Cardiac muscle cell (in vitro differentiated cells and primary cell): ENCODE measurements at regions not wholly inside any gene's neighbourhood (a gene's known extent, or its start where the extent isn't known, plus 50 kb on each side); places are given as distances from the start of the nearest gene placed in this dataset.

ENCODE experiments used
- DNase-seq, 2 donors: peaks; one replicate each; pipeline versions ENCODE4 v3.0.0 to v3.0.0-alpha.2; 2010 to 2017; ENCODE audit warnings: low read depth in 1 of 2, low spot score in 1 of 2
- H3K27ac ChIP-seq: fragments of 200-600 bp; sonication (generic); 2 replicates; pipeline ENCODE4 v1.5.1; 2016
- H3K27me3 ChIP-seq: fragments of 200-600 bp; sonication (generic); 2 replicates; pipeline ENCODE4 v1.6.0; 2016; ENCODE audit warnings: control low read depth
- H3K36me3 ChIP-seq: fragments of 200-600 bp; sonication (generic); 2 replicates; pipeline ENCODE4 v1.5.1; 2016; ENCODE audit warnings: control low read depth
- H3K4me1 ChIP-seq: fragments of 200-600 bp; sonication (generic); 2 replicates; pipeline ENCODE4 v1.8.1; 2017; ENCODE audit warnings: low read depth, mild to moderate bottlenecking, mixed run types
- H3K4me3 ChIP-seq: fragments of 200-600 bp; sonication (generic); 2 replicates; pipeline ENCODE4 v1.5.1; 2016; ENCODE audit warnings: mild to moderate bottlenecking
- H3K9me3 ChIP-seq: fragments of 200-600 bp; sonication (generic); 2 replicates; pipeline ENCODE4 v1.5.1; 2017; ENCODE audit warnings: low read depth, mild to moderate bottlenecking, control low read depth
- CTCF ChIP-seq: IDR thresholded peaks from 2 replicates; pipeline ENCODE4 v1.5.1; 2012; ENCODE audit warnings: low read depth, mild to moderate bottlenecking, low read length

- Histone ChIP-seq H3K4me1 (no peaks in the 10 kb centered on the region), H3K27ac (no peak overlapping the region), H3K4me3 (no peak overlapping the region), H3K9me3 (no peaks in the 10 kb centered on the region), H3K27me3 (no peaks in the 10 kb centered on the region), H3K36me3 (no peaks in the 10 kb centered on the region)
- no peak for DNase-seq
- no peak for TF ChIP-seq CTCF
Measured at GRCh38 chr14:97456958-97457357, 659.8 kb downstream of the VRK1 start.

- H3K27ac ChIP-seq, result no peak overlapping the region
- H3K9me3 ChIP-seq, result no peaks in the 10 kb centered on the region
- no peak overlapping the region for H3K4me3 ChIP-seq
- no peaks in the 10 kb centered on the region for H3K27me3 ChIP-seq
- DNase-seq, result no peak
- no peaks in the 10 kb centered on the region for H3K36me3 ChIP-seq
- no peaks in the 10 kb centered on the region for H3K4me1 ChIP-seq
- TF ChIP-seq CTCF, result no peak
Measured at GRCh38 chr14:97457575-97458085, 660.4 kb downstream of the VRK1 start.

- H3K27me3 ChIP-seq, result no peaks in the 10 kb centered on the region
- H3K4me1 ChIP-seq, result no peaks in the 10 kb centered on the region
- no peak overlapping the region for H3K27ac ChIP-seq
- TF ChIP-seq CTCF, result no peak
- no peak for DNase-seq
- no peaks in the 10 kb centered on the region for H3K36me3 ChIP-seq
- no peaks in the 10 kb centered on the region for H3K9me3 ChIP-seq
- no peak overlapping the region for H3K4me3 ChIP-seq
Measured at GRCh38 chr14:97458255-97458654, 661.1 kb downstream of the VRK1 start.

- no peaks in the 10 kb centered on the region for H3K36me3 ChIP-seq
- H3K4me3 ChIP-seq, result peak overlapping the region; percentile 6
- no peaks in the 10 kb centered on the region for H3K27me3 ChIP-seq
- no peak overlapping the region for H3K27ac ChIP-seq
- H3K9me3 ChIP-seq, result no peaks in the 10 kb centered on the region
- no peaks in the 10 kb centered on the region for H3K4me1 ChIP-seq
- TF ChIP-seq CTCF, result no peak
- peak in 1 of 2 donors; percentile 21 for DNase-seq
Measured at GRCh38 chr14:97458661-97459579, 661.7 kb downstream of the VRK1 start.

GRCh38 chr14:97462081-97462480 is 664.9 kb downstream of the VRK1 start:
- Histone ChIP-seq H3K9me3 (no peaks in the 10 kb centered on the region), H3K36me3 (no peaks in the 10 kb centered on the region), H3K4me3 (no peak overlapping the region), H3K4me1 (no peaks in the 10 kb centered on the region), H3K27ac (no peak overlapping the region), H3K27me3 (no peaks in the 10 kb centered on the region)
- no peak for TF ChIP-seq CTCF
- DNase-seq, result no peak
